Sigmoid colon (tissue), 6 donors: ENCODE measurements at regions not wholly inside any gene's neighbourhood (a gene's known extent, or its start where the extent isn't known, plus 50 kb on each side); places are given as distances from the start of the nearest gene placed in this dataset.

ENCODE experiments used
- DNase-seq: peaks from one replicate; pipeline ENCODE4 v3.0.0-alpha.2; 2019
- H3K27ac ChIP-seq, 4 donors: fragments of 200-600 bp; sonication (generic); one replicate each; pipeline ENCODE4 v1.5.1; 2016 to 2019; ENCODE audit warnings: mild to moderate bottlenecking in 1 of 4
- H3K27me3 ChIP-seq, 3 donors: fragments of 200-600 bp; sonication (generic); one replicate each; pipeline ENCODE4 v1.5.1; 2019; ENCODE audit warnings: mild to moderate bottlenecking in 1 of 3
- H3K36me3 ChIP-seq, 4 donors: fragments of 200-600 bp; sonication (generic); one replicate each; pipeline ENCODE4 v1.5.1; 2016 to 2019
- H3K4me1 ChIP-seq, 4 donors: fragments of 200-600 bp; sonication (generic); one replicate each; pipeline ENCODE4 v1.5.1; 2017 to 2019
- H3K4me3 ChIP-seq, 4 donors: fragments of 200-600 bp; sonication (generic); one replicate each; pipeline ENCODE4 v1.5.1; 2017 to 2019; ENCODE audit warnings: mild to moderate bottlenecking in 2 of 4, moderate library complexity in 1 of 4
- H3K9me3 ChIP-seq, 4 donors: fragments of 200-600 bp in 3 of 4; sonication (generic) in 3 of 4; one replicate each; pipeline versions ENCODE4 v1.5.1 to v1.6.1; 2013 to 2019
- EP300 ChIP-seq, 4 donors: sonication (generic); formaldehyde crosslinking; IDR thresholded peaks; one replicate each; pipeline ENCODE4 v1.6.1; 2017; ENCODE audit warnings: antibody characterized with exemption in 4 of 4
- POLR2A ChIP-seq, 2 donors: fragments of 450-650 bp; IDR thresholded peaks; one replicate each; pipeline ENCODE4 v1.6.1; 2016; ENCODE audit warnings: antibody characterized with exemption in 2 of 2, mild to moderate bottlenecking in 2 of 2, moderate library complexity in 2 of 2
- POLR2AphosphoS5 ChIP-seq, 4 donors: sonication (generic); formaldehyde crosslinking; IDR thresholded peaks; one replicate each; pipeline ENCODE4 v1.6.1; 2017; ENCODE audit warnings: antibody characterized with exemption in 4 of 4
- WGBS, 2 donors: extraction: QIAGEN DNeasy Blood & Tissue Kit; methylation state at CpG; one replicate each; pipeline ENCODE4 v1.1.7; 2013; 5-methylcytosine and 5-hydroxymethylcytosine counted together
- intact Hi-C: fragments of 100-400 bp; cut with DNase I; formaldehyde crosslinking; loops from one replicate; pipeline ENCODE4 v1.15.1; 2023
- small RNA-seq, 3 donors: library from RNA; depleted of rRNA; stranded (forward); fragments of <200 nt; gene quantifications; one replicate each; pipeline ENCODE3, GENCODE V24; 2016
- TF ChIP-seq, protein P1 (sequence below), 4 experiments: fragments of 450-650 bp in 3 of 4; fragments of 200-600 bp in 1 of 4; IDR thresholded peaks; one replicate each; pipeline ENCODE4 v1.5.1; 2016 to 2019; ENCODE audit warnings: antibody characterized with exemption in 4 of 4, mild to moderate bottlenecking in 3 of 4, moderate library complexity in 2 of 4
- donor health status: healthy with polysubstance abuse.
- donor health status: healthy.

DNA sequence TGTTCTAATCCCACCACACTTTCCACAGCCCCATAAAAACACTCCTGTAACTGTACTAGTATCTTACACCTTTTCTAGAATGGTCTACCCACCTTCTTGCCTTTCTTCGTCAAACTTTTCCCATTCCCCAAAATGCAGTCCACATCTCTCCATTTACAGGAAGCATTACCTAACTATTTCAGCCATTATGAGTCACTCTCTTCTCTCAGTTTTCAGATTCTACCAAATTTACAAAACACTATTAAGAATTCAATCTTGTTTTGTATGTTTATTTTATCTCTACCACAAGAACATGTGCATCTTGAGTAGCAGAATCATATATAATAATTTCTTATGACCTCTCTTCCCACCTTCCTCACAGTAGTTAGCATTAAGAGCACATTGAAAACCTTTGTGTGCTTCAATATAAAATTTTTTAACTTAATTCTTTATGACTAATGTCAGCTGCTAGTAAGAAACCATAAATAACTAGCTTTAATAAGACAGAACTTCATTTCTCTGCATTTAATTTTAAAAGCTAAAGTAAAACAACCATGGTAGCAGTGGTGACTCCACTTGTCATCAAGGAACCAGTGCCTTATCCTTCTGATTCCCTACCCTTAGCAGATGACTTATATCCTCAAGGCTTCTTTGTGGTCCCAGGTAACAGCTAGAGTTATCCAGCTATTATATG is 56.6 kb upstream of the MAP2 start:
- H3K4me1 ChIP-seq, result peaks cover 0 to 10% (median 7%) of the 10 kb centered on the region in 4 donors
- DNase-seq, result no peak
- intact Hi-C loops, result no loop called here
- TF ChIP-seq POLR2A (IDR thresholded peaks at IDR 0.05), result no peak
- no peak for TF ChIP-seq POLR2AphosphoS5 (IDR thresholded peaks at IDR 0.05)
- TF ChIP-seq EP300 (IDR thresholded peaks at IDR 0.05), result no peak
- TF ChIP-seq, protein P1, sequence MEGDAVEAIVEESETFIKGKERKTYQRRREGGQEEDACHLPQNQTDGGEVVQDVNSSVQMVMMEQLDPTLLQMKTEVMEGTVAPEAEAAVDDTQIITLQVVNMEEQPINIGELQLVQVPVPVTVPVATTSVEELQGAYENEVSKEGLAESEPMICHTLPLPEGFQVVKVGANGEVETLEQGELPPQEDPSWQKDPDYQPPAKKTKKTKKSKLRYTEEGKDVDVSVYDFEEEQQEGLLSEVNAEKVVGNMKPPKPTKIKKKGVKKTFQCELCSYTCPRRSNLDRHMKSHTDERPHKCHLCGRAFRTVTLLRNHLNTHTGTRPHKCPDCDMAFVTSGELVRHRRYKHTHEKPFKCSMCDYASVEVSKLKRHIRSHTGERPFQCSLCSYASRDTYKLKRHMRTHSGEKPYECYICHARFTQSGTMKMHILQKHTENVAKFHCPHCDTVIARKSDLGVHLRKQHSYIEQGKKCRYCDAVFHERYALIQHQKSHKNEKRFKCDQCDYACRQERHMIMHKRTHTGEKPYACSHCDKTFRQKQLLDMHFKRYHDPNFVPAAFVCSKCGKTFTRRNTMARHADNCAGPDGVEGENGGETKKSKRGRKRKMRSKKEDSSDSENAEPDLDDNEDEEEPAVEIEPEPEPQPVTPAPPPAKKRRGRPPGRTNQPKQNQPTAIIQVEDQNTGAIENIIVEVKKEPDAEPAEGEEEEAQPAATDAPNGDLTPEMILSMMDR (IDR thresholded peaks at IDR 0.05), result no peak
- H3K4me3 ChIP-seq, result no peak overlapping the region
- WGBS, 2 donors, result 88 to 95% methylated on average over 1 of the region's 1 CpG
- no peaks in the 10 kb centered on the region for H3K27me3 ChIP-seq
- H3K27ac ChIP-seq, result no peak overlapping the region
- H3K36me3 ChIP-seq, result no peaks in the 10 kb centered on the region
- no peaks in the 10 kb centered on the region for H3K9me3 ChIP-seq

DNA sequence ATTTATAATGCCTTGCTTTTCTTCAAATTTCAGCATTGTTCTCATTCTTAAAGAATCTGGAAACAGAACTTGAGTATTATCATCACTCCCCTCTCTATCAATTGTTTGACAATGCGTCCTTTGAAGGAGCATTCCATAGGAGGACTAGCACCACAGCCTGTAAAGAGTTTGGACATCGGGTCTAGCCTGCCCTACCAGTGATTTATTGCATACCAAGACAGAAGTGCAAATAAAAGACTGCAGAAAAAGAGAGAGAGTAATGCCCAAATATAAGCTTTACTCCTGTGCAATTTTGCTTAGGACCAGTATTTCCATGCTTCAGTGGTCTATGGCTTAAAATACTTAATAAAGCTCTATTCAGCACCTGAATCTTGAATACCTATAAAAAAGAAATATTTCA is 55.4 kb upstream of the MAP2 start:
- WGBS, 2 donors, result 13 to 40% methylated on average over 2 of the region's 2 CpGs
- H3K27me3 ChIP-seq, result no peaks in the 10 kb centered on the region
- TF ChIP-seq, protein P1 (IDR thresholded peaks at IDR 0.05), result no peak
- TF ChIP-seq POLR2A (IDR thresholded peaks at IDR 0.05) (no peak), EP300 (IDR thresholded peaks at IDR 0.05) (no peak), POLR2AphosphoS5 (IDR thresholded peaks at IDR 0.05) (no peak)
- H3K9me3 ChIP-seq, result no peaks in the 10 kb centered on the region
- peaks cover 0 to 10% (median 7%) of the 10 kb centered on the region in 4 donors for H3K4me1 ChIP-seq
- no peak overlapping the region for H3K27ac ChIP-seq
- H3K4me3 ChIP-seq, result no peak overlapping the region
- DNase-seq, result no peak
- no peaks in the 10 kb centered on the region for H3K36me3 ChIP-seq
- intact Hi-C loops, result no loop called here

- WGBS, 2 donors, result 8 to 39% methylated on average over 5 of the region's 5 CpGs
- no peak overlapping the region for H3K4me3 ChIP-seq
- no peak overlapping the region for H3K27ac ChIP-seq
- H3K27me3 ChIP-seq, result no peaks in the 10 kb centered on the region
- TF ChIP-seq EP300 (IDR thresholded peaks at IDR 0.05) (peak in 1 of 4 donors; percentile 59), POLR2AphosphoS5 (IDR thresholded peaks at IDR 0.05) (peak in 2 of 4 donors; percentile 23 to 25), POLR2A (IDR thresholded peaks at IDR 0.05) (no peak)
- peaks cover 0 to 10% (median 7%) of the 10 kb centered on the region in 4 donors for H3K4me1 ChIP-seq
- no peaks in the 10 kb centered on the region for H3K9me3 ChIP-seq
- intact Hi-C loops, result no loop called here
- H3K36me3 ChIP-seq, result no peaks in the 10 kb centered on the region
- no peak for DNase-seq
Measured at GRCh38 chr2:209368914-209369313, 54.9 kb upstream of the MAP2 start.

- intact Hi-C loops, result no loop called here
- Histone ChIP-seq H3K27ac (no peak overlapping the region), H3K4me3 (no peak overlapping the region), H3K4me1 (peaks cover 0 to 10% (median 7%) of the 10 kb centered on the region in 4 donors), H3K27me3 (no peaks in the 10 kb centered on the region), H3K36me3 (no peaks in the 10 kb centered on the region), H3K9me3 (peaks cover 0 to 4% (median 0%) of the 10 kb centered on the region in 4 donors)
- no peak for DNase-seq
- TF ChIP-seq EP300 (IDR thresholded peaks at IDR 0.05), result no peak
- TF ChIP-seq, protein P1 (IDR thresholded peaks at IDR 0.05), result no peak
- no peak for TF ChIP-seq POLR2A (IDR thresholded peaks at IDR 0.05)
- no peak for TF ChIP-seq POLR2AphosphoS5 (IDR thresholded peaks at IDR 0.05)
Measured at GRCh38 chr2:209369656-209370055, 54.2 kb upstream of the MAP2 start.

- intact Hi-C loops, result no loop called here
- 71 to 81% methylated on average over 2 of the region's 2 CpGs for whole genome bisulfite sequencing, 2 donors
- DNase-seq, result no peak
Measured at GRCh38 chr2:209371407-209371806, 52.4 kb upstream of the MAP2 start.

More at GRCh38 chr2:209371407-209371806, 52.4 kb upstream of the MAP2 start:
- H3K27ac ChIP-seq, result no peak overlapping the region
- no peak overlapping the region for H3K4me3 ChIP-seq
- no peaks in the 10 kb centered on the region for H3K27me3 ChIP-seq
- TF ChIP-seq, protein P1 (IDR thresholded peaks at IDR 0.05), result no peak
- no peak for TF ChIP-seq POLR2AphosphoS5 (IDR thresholded peaks at IDR 0.05)
- no peak for TF ChIP-seq POLR2A (IDR thresholded peaks at IDR 0.05)
- TF ChIP-seq EP300 (IDR thresholded peaks at IDR 0.05), result no peak
- H3K9me3 ChIP-seq, result peaks cover 0 to 4% (median 0%) of the 10 kb centered on the region in 4 donors
- no peaks in the 10 kb centered on the region for H3K36me3 ChIP-seq
- peaks cover 0 to 10% (median 7%) of the 10 kb centered on the region in 4 donors for H3K4me1 ChIP-seq

Small RNAs in the stretch of these regions (small RNA-seq; reads per million reads assigned to genes)
- gene RNA5SP117, result 0 reads per million in 3 donors
